Liver (tissue), 3 donors: ENCODE measurements at regions not wholly inside any gene's neighbourhood (a gene's known extent, or its start where the extent isn't known, plus 50 kb on each side); places are given as distances from the start of the nearest gene placed in this dataset.

Experiments
- EGR1 ChIP-seq, 2 donors: IDR thresholded peaks; 2 replicates each; pipeline ENCODE4 v1.6.1; 2016 to 2018; ENCODE audit warnings: antibody characterized with exemption in 2 of 2, low read depth in 2 of 2
- FOXA1 ChIP-seq: IDR thresholded peaks from 2 replicates; pipeline ENCODE4 v1.6.1; 2016; ENCODE audit warnings: antibody characterized with exemption
- HNF4G ChIP-seq: IDR thresholded peaks from 2 replicates; pipeline ENCODE4 v1.6.1; 2016; ENCODE audit warnings: antibody characterized with exemption
- JUND ChIP-seq, 2 donors: IDR thresholded peaks; 2 replicates each; pipeline ENCODE4 v1.6.1; 2016; ENCODE audit warnings: antibody characterized with exemption in 2 of 2
- NR2F2 ChIP-seq: IDR thresholded peaks from 2 replicates; pipeline ENCODE4 v1.6.1; 2016; ENCODE audit warnings: antibody characterized with exemption
- RAD21 ChIP-seq, 2 donors: IDR thresholded peaks; 2 replicates each; pipeline ENCODE4 v1.6.1; 2016; ENCODE audit warnings: antibody characterized with exemption in 2 of 2, mild to moderate bottlenecking in 2 of 2
- SP1 ChIP-seq: IDR thresholded peaks from 2 replicates; pipeline ENCODE4 v1.6.1; 2018; ENCODE audit warnings: antibody characterized with exemption, mild to moderate bottlenecking
- TAF1 ChIP-seq: conservative IDR thresholded peaks from 2 replicates; pipeline ENCODE4 v1.6.1; 2016; ENCODE audit warnings: antibody characterized with exemption, mild to moderate bottlenecking
- TF ChIP-seq, protein P1 (sequence below): fragments of 150-350 bp; IDR thresholded peaks from 2 replicates; pipeline ENCODE4 v1.5.1; 2017; ENCODE audit warnings: improper control_type of control experiment, low read depth, low read length; ENCODE audit not compliant: missing input control
- TF ChIP-seq, protein P2 (sequence below): IDR thresholded peaks from 2 replicates; pipeline ENCODE4 v1.6.1; 2016; ENCODE audit warnings: antibody characterized with exemption
- TF ChIP-seq, protein P3 (sequence below): IDR thresholded peaks from 2 replicates; pipeline ENCODE4 v1.6.1; 2016; ENCODE audit warnings: antibody characterized with exemption
- donor health status: healthy.
- donor health status: healthy.

DNA sequence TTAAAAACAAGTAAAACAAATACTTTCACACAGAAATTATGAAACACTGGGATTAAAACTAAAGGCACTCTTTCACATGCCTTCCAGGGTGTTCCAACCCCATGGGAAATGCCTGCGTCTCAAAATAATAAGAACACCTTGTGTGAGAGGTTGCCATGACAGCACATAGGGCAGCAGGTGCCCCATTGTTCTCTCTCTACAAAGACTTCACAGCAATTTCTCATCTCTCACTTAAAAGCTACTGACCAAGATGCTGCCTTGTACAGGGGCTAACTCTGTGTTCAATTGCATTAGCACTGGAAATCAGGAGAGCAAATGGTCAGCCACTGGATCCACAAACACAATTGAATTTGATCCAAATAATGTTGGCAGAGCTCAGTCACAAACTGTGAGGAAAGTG lies 102.5 kb upstream of the GALNTL6 start:
- TF ChIP-seq, protein P1, sequence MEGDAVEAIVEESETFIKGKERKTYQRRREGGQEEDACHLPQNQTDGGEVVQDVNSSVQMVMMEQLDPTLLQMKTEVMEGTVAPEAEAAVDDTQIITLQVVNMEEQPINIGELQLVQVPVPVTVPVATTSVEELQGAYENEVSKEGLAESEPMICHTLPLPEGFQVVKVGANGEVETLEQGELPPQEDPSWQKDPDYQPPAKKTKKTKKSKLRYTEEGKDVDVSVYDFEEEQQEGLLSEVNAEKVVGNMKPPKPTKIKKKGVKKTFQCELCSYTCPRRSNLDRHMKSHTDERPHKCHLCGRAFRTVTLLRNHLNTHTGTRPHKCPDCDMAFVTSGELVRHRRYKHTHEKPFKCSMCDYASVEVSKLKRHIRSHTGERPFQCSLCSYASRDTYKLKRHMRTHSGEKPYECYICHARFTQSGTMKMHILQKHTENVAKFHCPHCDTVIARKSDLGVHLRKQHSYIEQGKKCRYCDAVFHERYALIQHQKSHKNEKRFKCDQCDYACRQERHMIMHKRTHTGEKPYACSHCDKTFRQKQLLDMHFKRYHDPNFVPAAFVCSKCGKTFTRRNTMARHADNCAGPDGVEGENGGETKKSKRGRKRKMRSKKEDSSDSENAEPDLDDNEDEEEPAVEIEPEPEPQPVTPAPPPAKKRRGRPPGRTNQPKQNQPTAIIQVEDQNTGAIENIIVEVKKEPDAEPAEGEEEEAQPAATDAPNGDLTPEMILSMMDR, result no peak
- TF ChIP-seq, protein P2, sequence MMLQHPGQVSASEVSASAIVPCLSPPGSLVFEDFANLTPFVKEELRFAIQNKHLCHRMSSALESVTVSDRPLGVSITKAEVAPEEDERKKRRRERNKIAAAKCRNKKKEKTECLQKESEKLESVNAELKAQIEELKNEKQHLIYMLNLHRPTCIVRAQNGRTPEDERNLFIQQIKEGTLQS, result no peak
- TF ChIP-seq NR2F2 (no peak), TAF1 (no peak), HNF4G (no peak), JUND (IDR thresholded peaks at IDR 0.05) (no peak), FOXA1 (no peak), RAD21 (IDR thresholded peaks at IDR 0.05) (no peak), EGR1 (IDR thresholded peaks at IDR 0.05; ENCODE audit: low read depth in 2 of 2) (no peak), SP1 (no peak)
- TF ChIP-seq, protein P3, sequence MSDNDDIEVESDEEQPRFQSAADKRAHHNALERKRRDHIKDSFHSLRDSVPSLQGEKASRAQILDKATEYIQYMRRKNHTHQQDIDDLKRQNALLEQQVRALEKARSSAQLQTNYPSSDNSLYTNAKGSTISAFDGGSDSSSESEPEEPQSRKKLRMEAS, result no peak
